Peyer's patch (tissue), 4 donors: ENCODE measurements at regions not wholly inside any gene's neighbourhood (a gene's known extent, or its start where the extent isn't known, plus 50 kb on each side); places are given as distances from the start of the nearest gene placed in this dataset.

ENCODE experiments used
- DNase-seq, 3 donors: peaks; one replicate each; pipeline ENCODE4 v3.0.0-alpha.2; 2017 to 2019
- H3K27ac ChIP-seq, 4 donors: fragments of 200-600 bp; sonication (generic); one replicate each; pipeline ENCODE4 v1.5.1; 2016 to 2019
- H3K27me3 ChIP-seq, 2 donors: fragments of 200-600 bp; sonication (generic); one replicate each; pipeline ENCODE4 v1.5.1; 2019
- H3K36me3 ChIP-seq, 3 donors: fragments of 200-600 bp; sonication (generic); one replicate each; pipeline ENCODE4 v1.5.1; 2016 to 2019
- H3K4me1 ChIP-seq, 4 donors: fragments of 200-600 bp; sonication (generic); one replicate each; pipeline ENCODE4 v1.5.1; 2016 to 2019
- H3K4me3 ChIP-seq, 4 donors: fragments of 200-600 bp; sonication (generic); 1 replicate in 3 of 4; 2 replicates in 1 of 4; pipeline ENCODE4 v1.5.1; 2016 to 2019; ENCODE audit warnings: mild to moderate bottlenecking in 1 of 4
- H3K9me3 ChIP-seq, 4 donors: fragments of 200-600 bp; sonication (generic); one replicate each; pipeline ENCODE4 v1.5.1; 2016 to 2019; ENCODE audit warnings: mild to moderate bottlenecking in 1 of 4
- POLR2A ChIP-seq, 2 donors: fragments of 450-650 bp; IDR thresholded peaks; one replicate each; pipeline ENCODE4 v1.5.1; 2017; ENCODE audit warnings: antibody characterized with exemption in 2 of 2, mild to moderate bottlenecking in 2 of 2, moderate library complexity in 2 of 2
- TF ChIP-seq, protein P1 (sequence below), 6 experiments: fragments of 450-650 bp in 4 of 6; fragments of 200-600 bp in 2 of 6; sonication (generic) in 1 of 6; IDR thresholded peaks; one replicate each; pipeline ENCODE4 v1.5.1; 2017 to 2019; ENCODE audit warnings: antibody characterized with exemption in 6 of 6, mild to moderate bottlenecking in 3 of 6, moderate library complexity in 1 of 6

DNA sequence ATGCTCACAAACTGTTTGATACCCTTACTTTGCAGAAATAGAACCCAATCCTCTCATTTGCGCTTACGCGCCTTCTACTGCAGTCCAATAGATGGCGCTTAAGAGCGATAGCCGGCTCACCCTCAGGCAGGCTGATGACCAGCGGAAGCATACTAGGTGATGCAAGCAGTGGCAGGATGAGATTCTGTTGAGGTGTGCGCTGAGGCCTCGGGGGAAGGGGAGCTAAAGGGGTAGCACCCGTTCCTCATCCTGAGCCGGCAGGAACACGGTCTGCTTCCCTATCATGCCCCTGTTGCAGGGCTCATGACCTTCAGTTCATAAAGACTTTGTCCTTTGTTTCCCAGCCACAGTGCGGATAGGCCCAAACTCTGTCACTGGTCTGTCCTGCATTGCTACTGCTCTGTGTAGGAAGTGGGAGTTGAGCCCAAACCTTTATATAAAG is 628.9 kb downstream of the TLL1 start:
- Histone ChIP-seq H3K27me3 (no peaks in the 10 kb centered on the region), H3K4me3 (no peak overlapping the region), H3K9me3 (no peaks in the 10 kb centered on the region), H3K4me1 (no peaks in the 10 kb centered on the region), H3K27ac (no peak overlapping the region), H3K36me3 (no peaks in the 10 kb centered on the region)
- no peak for TF ChIP-seq POLR2A (IDR thresholded peaks at IDR 0.05)
- no peak for DNase-seq

DNA sequence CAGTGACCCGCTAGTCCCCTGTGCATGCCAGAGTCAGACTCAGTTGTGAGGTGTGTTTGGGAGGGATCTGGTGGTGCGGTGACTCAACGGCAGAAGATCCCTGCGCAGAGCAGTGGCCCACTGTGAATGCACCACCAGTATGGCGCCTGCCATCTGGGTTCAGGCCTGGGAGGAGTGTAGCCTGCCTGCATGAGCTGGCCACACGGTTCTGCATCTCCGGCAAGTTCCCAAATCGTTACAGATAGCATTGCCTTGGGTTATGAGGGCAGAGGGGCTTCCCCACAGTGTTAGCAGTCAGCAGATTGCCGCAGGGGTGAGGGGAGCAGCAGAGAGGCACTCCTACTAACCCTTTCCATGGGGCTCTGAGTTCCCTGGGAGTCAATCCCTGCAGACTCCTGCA is 629.6 kb downstream of the TLL1 start:
- no peaks in the 10 kb centered on the region for H3K36me3 ChIP-seq

DNA sequence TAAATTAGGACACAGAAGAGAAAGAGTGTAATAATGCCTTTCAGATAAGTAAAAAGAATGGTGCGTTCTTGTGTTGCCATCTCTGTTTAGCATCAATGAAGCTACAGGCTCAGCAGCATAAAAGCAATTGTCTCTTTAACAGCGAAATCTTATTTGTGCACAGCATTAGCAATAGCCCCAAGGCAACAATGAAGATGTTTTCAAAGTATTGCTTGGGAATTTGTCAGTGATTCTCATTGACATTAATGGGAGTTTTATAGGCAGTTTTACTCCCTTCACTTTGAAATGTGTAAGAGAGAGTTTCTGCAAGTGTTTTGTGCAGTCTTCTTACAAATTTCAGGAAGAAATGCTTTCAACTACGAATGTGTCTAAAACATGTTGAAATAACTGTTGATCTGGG is 633.0 kb downstream of the TLL1 start:
- no peak overlapping the region for H3K27ac ChIP-seq
- TF ChIP-seq, protein P1, sequence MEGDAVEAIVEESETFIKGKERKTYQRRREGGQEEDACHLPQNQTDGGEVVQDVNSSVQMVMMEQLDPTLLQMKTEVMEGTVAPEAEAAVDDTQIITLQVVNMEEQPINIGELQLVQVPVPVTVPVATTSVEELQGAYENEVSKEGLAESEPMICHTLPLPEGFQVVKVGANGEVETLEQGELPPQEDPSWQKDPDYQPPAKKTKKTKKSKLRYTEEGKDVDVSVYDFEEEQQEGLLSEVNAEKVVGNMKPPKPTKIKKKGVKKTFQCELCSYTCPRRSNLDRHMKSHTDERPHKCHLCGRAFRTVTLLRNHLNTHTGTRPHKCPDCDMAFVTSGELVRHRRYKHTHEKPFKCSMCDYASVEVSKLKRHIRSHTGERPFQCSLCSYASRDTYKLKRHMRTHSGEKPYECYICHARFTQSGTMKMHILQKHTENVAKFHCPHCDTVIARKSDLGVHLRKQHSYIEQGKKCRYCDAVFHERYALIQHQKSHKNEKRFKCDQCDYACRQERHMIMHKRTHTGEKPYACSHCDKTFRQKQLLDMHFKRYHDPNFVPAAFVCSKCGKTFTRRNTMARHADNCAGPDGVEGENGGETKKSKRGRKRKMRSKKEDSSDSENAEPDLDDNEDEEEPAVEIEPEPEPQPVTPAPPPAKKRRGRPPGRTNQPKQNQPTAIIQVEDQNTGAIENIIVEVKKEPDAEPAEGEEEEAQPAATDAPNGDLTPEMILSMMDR (IDR thresholded peaks at IDR 0.05), result no peak
- TF ChIP-seq POLR2A (IDR thresholded peaks at IDR 0.05), result no peak
- DNase-seq, result no peak
- no peak overlapping the region for H3K4me3 ChIP-seq
- no peaks in the 10 kb centered on the region for H3K27me3 ChIP-seq
- no peaks in the 10 kb centered on the region for H3K36me3 ChIP-seq
- H3K4me1 ChIP-seq, result no peaks in the 10 kb centered on the region
- H3K9me3 ChIP-seq, result no peaks in the 10 kb centered on the region

More for the DNA sequence above, 629.6 kb downstream of the TLL1 start:
- Histone ChIP-seq H3K4me3 (no peak overlapping the region), H3K27ac (no peak overlapping the region), H3K9me3 (no peaks in the 10 kb centered on the region), H3K4me1 (no peaks in the 10 kb centered on the region), H3K27me3 (no peaks in the 10 kb centered on the region)
- no peak for TF ChIP-seq POLR2A (IDR thresholded peaks at IDR 0.05)
- TF ChIP-seq, protein P1 (IDR thresholded peaks at IDR 0.05), result no peak
- no peak for DNase-seq

DNA sequence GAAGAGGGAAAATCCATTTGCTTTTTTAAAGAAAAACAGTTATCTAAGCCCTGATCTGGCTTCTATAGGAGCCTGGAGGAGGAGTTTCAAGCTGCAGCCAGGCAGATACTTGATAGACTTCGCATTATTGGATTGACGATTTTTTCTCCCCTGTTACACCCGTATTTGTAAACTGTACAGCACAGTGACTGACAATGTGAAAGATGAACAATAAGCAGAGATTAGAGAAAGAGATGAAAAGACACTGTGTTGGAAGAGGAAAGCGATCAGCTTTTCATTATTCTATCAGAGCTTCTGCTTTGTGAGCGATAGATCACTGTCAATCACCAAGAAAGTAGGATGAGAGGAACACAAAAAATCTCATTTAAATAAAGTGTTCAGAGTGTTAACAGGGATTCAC is 639.2 kb downstream of the TLL1 start:
- TF ChIP-seq, protein P1 (IDR thresholded peaks at IDR 0.05), result no peak
- no peak for TF ChIP-seq POLR2A (IDR thresholded peaks at IDR 0.05)
- Histone ChIP-seq H3K4me1 (no peaks in the 10 kb centered on the region), H3K27me3 (no peaks in the 10 kb centered on the region), H3K9me3 (no peaks in the 10 kb centered on the region), H3K4me3 (no peak overlapping the region), H3K27ac (no peak overlapping the region), H3K36me3 (no peaks in the 10 kb centered on the region)
- DNase-seq, result no peak

DNA sequence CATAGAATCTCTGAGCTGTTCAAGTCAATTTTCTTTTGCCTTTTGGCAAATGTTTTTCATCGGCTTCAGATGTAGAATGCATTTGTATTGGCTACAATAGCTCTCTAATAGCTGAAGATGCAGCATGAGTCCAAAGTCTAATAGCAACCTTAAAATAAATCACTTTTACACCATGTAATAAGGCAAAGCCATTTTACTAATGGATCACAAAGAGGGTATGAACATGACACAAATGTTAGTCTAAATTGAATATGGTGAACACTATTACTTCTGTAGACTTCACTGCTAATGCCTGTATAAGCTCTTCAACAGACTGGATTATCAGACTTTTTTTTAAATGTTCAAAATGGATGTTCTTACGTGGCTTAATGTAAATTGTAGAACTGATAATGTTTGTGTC is 645.3 kb downstream of the TLL1 start:
- H3K4me3 ChIP-seq, result no peak overlapping the region
- no peak for TF ChIP-seq POLR2A (IDR thresholded peaks at IDR 0.05)
- TF ChIP-seq, protein P1 (IDR thresholded peaks at IDR 0.05), result no peak
- no peaks in the 10 kb centered on the region for H3K36me3 ChIP-seq
- no peaks in the 10 kb centered on the region for H3K4me1 ChIP-seq
- no peaks in the 10 kb centered on the region for H3K27me3 ChIP-seq
- H3K27ac ChIP-seq, result no peak overlapping the region
- H3K9me3 ChIP-seq, result no peaks in the 10 kb centered on the region
- no peak for DNase-seq

DNA sequence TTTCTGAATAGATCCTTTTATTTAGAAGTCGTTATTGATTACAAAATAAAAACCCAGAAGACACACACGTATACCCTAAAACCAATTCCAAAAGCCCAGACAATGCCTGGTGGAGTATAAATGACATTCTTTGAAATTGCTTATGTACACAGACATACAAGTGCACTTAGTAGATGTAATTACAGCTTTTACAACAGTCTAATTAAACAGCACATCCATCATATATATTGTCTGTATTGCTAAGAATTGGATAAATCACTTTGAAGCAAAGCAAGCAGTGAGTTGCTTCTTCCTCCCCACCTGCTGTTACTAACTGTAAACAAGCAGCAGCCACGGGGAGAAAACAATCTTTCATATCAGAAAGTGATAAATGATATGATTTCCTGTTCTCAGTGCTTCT is 645.7 kb downstream of the TLL1 start:
- Histone ChIP-seq H3K9me3 (no peaks in the 10 kb centered on the region), H3K27ac (no peak overlapping the region), H3K4me3 (no peak overlapping the region), H3K4me1 (no peaks in the 10 kb centered on the region), H3K27me3 (no peaks in the 10 kb centered on the region), H3K36me3 (no peaks in the 10 kb centered on the region)
- DNase-seq, result no peak
- TF ChIP-seq, protein P1 (IDR thresholded peaks at IDR 0.05), result no peak
- no peak for TF ChIP-seq POLR2A (IDR thresholded peaks at IDR 0.05)
